HG03097 (cell line): ENCODE measurements at regions not wholly inside any gene's neighbourhood (a gene's known extent, or its start where the extent isn't known, plus 50 kb on each side); places are given as distances from the start of the nearest gene placed in this dataset.

Experiments used
- ATAC-seq: cut with Tn5 transposase; IDR thresholded peaks from one replicate; pipeline ENCODE4 v1.9.1; 2021; ENCODE audit not compliant: unreplicated experiment, low FRiP score

DNA sequence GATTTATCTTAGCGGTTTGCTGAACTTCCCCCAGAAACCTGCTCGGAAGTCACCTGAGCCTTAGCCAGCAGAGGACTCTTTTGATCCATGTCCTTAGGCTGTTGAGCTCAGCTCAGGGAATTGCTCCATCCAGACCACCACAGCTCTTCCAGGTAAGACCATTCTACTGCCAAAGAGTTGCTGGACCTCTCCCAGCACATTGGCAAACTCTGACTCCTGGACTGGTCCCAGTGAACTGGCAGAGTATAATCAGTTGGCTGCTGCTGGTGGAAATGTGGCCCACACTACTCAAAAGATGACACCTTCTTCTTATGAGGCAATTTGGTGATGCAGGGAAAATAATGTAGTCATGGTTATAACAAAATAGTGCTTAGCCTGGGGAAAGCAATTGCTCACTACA lies 308.8 kb upstream of the FIGN start:
- no peak for ATAC-seq

GRCh38 chr2:164039270-164039669 lies 303.5 kb upstream of the FIGN start:
- ATAC-seq: no peak

GRCh38 chr2:164032995-164033394 lies 297.2 kb upstream of the FIGN start:
- ATAC-seq: peak; percentile 86

GRCh38 chr2:164030623-164031022 lies 294.8 kb upstream of the FIGN start:
- ATAC-seq: no peak

DNA sequence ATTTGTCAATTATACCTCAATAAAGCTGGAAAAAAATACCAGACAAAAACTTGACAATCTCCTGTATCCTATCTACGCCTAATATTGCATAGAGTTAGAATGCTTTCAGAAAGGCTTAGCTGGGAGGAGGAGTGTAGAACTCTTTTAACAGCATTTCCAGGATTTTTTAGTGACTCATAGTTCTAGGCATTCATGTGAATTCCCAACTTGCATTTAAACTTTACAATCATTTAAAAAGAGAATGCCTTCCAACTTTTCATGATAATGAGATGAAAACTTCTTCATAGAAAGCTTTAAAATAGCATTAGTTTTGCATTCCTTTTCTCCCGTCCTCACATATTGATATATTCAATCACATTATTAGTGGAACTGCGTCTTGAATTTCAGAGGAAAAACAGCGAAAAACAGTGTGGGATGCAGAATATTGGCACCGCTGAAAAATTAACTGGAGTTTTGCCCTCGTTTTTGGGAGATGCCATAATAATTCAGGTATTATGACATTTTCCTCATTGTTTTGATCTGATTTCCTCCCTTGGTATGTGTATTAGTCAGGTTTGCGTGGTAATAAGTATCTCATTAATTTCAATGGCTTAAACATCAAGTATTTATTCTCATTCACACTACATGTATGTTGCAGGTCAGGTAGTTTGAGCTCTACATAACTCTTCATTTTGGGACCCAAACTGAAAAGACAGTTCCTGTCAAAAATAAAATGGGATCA lies 293.2 kb upstream of the FIGN start:
- ATAC-seq: no peak

DNA sequence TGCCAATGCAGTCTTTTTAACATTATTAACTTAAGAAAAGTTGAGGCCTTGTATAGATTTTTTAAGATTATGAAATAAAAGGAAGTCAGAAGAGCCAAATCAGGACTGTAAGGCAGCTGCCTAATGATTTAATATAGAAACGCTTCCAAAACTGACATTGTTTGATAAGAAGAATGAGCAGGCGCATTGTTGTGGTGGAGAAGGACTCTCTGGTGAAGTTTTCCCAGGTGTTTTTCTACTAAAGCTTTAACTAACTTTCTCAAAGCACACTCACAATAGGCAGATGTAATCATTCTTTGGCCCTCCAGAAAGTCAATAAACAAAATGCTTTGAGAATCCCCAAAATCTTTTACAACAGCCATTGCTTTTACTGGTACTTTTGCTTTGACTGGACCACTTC lies 288.6 kb upstream of the FIGN start:
- ATAC-seq: no peak

- no peak for ATAC-seq
Measured at GRCh38 chr2:164023896-164024295, 288.1 kb upstream of the FIGN start.

GRCh38 chr2:164015328-164016123 lies 279.7 kb upstream of the FIGN start:
- ATAC-seq: peak; percentile 99

GRCh38 chr2:164014791-164015190 lies 279.0 kb upstream of the FIGN start:
- no peak for ATAC-seq

DNA sequence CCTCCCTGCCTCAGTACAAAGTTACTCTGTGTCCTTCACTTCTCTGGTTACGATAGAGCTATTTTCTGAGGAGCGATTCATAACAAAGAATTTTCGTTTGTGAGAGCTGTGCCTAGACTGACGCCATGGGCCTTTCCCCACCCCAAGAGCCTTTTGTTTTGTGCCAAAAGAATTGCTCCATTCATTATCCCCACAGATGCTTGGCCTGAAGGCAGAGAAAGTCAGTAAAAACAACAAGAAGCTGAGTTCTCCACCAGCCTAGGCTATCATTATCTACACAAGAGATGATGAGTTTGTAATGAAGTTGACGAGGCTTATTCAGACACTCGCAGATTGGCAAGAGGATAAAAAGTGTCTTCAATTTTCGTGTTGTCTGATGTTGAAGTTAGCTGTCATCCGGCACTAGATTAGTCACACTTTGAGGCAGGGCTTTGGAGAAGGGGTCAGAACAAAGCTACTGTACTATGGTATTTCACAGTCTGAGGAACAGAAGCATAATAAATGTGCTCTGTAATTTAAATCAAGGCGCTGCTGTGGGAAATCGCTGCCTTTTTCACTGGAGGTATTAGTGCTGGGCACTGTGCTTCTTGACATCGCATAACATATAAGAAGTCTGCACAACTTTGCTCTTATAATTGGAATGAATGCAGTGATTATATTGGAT lies 278.4 kb upstream of the FIGN start:
- ATAC-seq: no peak

GRCh38 chr2:164012581-164012980 lies 276.8 kb upstream of the FIGN start:
- no peak for ATAC-seq

GRCh38 chr2:164009756-164010337 lies 274.0 kb upstream of the FIGN start:
- ATAC-seq: no peak

- no peak for ATAC-seq
Measured at GRCh38 chr2:164008752-164009151, 272.9 kb upstream of the FIGN start.

- ATAC-seq: no peak
Measured at GRCh38 chr2:164006704-164007103, 270.9 kb upstream of the FIGN start.

DNA sequence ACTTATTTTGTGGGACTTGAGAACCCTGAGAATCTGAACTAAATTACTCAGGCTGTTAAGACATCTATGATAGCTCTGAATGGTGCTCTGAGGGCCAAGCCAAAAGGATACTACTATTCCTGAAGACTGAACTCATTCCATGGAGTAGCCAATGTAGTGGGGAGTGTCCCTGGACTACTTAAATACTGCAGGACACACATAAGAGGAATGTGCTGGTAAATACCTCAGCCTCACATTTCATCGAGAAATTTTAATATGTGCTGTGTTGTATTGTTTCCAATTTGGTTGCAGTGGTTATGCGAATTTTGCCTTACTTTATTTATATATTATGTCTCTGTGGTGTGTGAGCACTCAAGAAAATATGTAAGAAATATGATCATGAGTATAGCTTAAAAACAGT lies 264.4 kb upstream of the FIGN start:
- ATAC-seq: no peak

DNA sequence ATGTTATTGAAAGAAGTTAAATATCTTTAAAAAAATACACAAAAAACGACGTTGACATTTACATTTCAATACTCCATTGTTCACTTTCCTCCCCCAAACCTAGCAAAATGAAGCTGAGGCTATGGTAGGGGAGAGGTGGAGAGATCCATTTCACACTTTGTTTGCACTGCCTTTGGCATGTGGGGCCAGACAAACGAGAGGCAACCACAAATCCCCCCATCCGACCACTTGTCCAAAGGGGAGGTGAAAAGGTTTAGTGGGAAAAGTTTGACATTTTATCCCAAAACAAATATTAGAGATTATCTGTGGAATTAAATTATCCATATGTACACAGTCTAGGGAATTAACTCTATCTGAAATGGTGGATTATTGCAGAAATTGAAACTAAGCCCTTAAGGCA lies 261.7 kb upstream of the FIGN start:
- ATAC-seq: no peak

- no peak for ATAC-seq
Measured at GRCh38 chr2:163990541-163990940, 254.7 kb upstream of the FIGN start.

- ATAC-seq: no peak
Measured at GRCh38 chr2:163990101-163990500, 254.3 kb upstream of the FIGN start.

- ATAC-seq: no peak
Measured at GRCh38 chr2:163987175-163987940, 251.6 kb upstream of the FIGN start.

DNA sequence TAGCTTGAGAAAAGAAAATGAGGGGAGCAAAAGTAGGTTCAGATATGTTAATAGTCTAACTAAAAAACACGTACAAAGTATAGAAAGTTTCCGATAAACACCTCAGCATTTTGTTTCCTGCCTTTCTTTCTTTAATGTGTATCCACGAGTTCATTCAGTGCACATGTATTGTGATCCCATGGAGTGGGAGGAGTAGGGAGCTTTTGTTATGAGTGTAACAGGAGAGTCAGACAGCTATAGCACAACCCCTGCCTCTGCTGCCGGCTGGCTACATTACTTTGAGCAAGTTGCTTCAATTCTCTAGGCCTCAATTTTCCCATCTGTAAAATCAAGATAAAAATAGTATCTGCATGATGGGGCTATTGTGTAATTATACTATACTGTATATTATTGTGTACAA lies 249.2 kb upstream of the FIGN start:
- no peak for ATAC-seq

DNA sequence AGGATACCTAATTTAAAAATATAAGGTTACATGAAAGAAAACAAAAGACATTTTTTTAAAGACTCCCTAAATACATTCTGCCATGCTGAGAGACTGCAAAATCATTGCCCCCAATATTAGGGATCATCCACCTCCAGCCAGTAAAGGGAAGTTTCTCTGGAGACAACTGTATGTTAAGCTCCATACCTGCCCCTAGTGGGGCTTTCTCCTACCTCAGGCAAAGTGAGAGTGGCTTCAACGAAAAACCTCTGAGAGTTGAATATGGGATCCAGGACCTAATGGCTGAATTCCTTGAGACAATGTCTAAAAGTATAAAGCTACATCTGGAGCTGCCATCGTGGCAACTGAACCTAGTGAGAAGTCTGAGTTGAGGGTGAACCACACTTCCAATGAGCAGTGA lies 248.1 kb upstream of the FIGN start:
- no peak for ATAC-seq
